ENCODE measurements at regions not wholly inside any gene's neighbourhood (a gene's known extent, or its start where the extent isn't known, plus 50 kb on each side); places are given as distances from the start of the nearest gene placed in this dataset.
"Not testable (repeated sequence)": the region's sequence is repeated elsewhere in the genome, so short reads cannot be mapped to it uniquely, and the experiment has no call there.

DNA sequence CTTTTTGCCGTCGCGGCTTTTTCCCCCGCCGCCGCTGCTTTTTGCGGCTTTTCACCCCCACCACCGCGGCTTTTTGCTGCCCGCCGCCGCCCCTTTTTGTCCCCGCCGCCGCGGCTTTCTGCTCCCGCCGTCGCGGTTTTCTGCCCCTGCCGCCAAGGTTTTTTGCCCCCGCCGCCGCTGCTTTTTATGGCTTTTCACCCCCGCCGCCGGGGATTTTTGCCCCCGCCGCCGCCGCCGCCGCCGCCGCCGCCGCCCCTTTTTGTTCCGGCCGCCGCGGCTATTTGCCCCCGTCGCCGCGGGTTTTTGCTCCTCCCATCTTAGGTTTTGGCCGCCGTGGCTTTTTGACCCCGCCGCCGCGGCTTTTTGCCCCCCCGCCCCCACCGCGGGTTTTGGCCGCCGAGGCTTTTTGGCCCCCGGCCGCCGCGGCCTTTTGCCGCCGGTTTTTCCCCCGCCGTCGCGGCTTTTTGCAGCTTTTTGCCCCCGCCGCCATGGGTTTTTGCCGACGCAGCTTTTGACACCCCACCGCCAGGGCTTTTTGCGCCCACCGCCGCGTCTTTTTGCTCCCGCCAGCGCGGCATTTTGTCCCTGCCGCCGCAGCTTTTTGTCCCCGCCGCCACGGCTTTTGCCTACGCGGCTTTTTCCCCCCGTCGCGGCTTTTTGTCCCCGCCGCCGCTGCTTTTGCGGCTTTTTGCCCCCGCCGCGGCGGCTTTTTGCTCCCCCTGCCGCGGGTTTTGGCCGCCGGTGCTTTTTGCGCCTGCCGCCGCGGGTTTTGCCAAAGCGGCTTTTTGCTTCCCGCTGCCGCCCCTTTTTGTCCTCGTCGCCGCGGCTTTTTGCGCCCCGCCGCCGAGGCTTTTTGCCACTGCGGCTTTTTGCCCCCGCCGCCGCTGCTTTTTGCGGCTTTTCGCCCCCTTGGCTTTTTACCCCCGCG lies 519.4 kb upstream of the WSB1 start:
- TF ChIP-seq, protein P1, sequence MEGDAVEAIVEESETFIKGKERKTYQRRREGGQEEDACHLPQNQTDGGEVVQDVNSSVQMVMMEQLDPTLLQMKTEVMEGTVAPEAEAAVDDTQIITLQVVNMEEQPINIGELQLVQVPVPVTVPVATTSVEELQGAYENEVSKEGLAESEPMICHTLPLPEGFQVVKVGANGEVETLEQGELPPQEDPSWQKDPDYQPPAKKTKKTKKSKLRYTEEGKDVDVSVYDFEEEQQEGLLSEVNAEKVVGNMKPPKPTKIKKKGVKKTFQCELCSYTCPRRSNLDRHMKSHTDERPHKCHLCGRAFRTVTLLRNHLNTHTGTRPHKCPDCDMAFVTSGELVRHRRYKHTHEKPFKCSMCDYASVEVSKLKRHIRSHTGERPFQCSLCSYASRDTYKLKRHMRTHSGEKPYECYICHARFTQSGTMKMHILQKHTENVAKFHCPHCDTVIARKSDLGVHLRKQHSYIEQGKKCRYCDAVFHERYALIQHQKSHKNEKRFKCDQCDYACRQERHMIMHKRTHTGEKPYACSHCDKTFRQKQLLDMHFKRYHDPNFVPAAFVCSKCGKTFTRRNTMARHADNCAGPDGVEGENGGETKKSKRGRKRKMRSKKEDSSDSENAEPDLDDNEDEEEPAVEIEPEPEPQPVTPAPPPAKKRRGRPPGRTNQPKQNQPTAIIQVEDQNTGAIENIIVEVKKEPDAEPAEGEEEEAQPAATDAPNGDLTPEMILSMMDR (conservative IDR thresholded peaks at IDR 0.05; ENCODE audit: low read length) = no peak
- no peak for DNase-seq (ENCODE audit: low read depth)
- H3K4me3 ChIP-seq (ENCODE audit: low read length) = no peak overlapping the region

DNA sequence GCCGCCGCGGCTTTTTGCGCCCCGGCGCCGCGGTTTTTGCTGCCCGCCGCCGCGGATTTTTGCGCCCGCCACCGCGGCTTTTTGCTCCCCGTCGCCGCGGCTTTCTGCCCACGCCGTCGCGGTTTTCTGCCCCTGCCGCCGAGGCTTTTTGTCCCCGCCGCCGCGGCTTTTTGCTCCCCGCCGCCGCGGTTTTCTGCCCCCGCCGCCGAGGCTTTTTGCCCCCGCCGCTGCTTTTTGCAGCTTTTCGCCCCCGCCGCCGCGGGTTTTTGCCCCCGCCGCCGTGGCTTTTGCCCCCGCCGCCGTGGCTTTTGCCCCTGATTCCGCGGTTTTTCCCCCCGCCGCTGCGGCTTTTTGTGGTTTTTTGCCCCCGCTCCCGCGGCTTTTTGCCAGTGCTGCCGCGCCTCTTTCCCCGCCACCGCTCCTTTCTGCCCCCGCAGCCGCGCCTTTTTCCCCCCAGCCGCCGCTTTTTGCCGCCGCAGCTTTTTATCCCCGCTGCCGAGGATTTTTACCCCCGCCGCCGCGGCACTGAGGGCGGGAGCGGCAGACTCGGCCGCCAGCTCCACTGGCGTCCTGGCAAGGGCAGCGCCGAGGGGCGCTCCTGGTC lies 518.6 kb upstream of the WSB1 start:
- no peak overlapping the region for H3K4me3 ChIP-seq (ENCODE audit: low read length)
- no peak for DNase-seq (ENCODE audit: low read depth)
- TF ChIP-seq, protein P1 (conservative IDR thresholded peaks at IDR 0.05; ENCODE audit: low read length) = no peak

DNA sequence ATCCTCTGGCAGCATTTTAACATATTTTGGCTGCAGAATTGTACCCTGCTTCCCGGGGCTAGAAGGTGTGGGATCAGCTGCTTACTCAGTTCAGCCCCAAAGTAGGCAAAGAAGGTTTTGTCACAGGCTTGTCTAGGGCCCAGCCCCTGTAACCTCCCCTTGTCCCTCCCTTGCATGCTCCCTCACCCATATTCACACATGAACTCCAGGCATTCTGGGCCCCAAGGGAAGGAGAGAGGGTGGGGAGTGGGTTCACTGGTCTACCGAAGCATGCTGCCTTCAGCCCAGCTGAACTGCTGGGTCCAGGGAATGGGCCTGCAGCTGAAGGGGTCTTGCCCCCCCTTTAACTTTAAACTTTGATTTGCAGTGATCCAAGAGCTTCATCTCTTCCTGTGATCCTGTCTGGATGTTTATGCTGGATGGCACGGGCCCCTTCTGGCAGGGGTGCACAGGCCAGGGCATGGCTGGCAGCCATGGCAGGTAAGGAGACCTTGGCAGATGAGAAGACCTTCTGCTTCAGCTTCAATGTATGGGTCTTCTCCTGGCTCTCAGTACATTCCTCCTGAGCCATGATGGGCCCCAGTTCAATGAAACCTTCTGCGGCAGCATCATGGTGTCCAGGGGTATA lies 513.6 kb upstream of the WSB1 start:
- not testable (repeated sequence) for DNase-seq (ENCODE audit: low read depth)

DNA sequence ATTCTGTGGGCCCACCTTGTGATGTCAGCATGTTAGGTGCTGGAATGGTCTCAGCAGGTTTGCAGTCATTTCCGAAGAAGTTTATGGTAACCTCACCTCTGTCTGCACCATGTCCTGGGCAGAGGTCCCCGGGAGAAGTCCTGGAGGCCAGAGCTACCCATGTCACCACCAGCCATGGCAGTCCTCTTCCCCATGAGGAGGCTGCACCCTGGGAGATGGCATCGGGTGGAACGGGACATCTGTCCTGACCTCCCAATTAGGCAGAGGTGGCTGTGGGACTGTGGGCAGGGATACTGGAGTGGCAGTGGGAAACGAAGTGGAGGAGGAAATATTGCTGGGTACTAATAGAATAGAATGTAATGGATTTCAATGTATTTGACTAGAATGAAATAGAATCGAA lies 511.8 kb upstream of the WSB1 start:
- no peak for DNase-seq (ENCODE audit: low read depth)
- H3K4me3 ChIP-seq (ENCODE audit: low read length) = no peak overlapping the region
- TF ChIP-seq, protein P1 (conservative IDR thresholded peaks at IDR 0.05; ENCODE audit: low read length) = no peak

More for the DNA sequence above, 513.6 kb upstream of the WSB1 start:
- not testable (repeated sequence) for H3K4me3 ChIP-seq (ENCODE audit: low read length)

DNA sequence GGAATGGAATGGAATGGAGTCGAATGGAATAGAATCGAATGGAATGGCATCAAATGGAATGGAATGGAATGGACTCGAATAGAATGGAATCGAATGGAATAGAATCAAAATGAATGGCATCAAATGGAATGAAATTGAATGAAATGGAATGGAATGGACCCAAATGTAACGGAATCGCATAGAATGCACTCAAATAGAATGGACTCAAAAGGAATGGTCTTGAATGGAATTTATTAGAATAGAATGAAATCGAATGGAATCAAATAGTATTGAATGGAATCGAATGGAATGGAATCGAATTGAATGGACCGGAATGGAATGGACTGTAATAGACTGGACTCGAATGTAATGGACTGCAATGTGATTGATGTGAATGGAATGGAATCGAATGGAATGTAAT lies 501.4 kb upstream of the WSB1 start:
- peak; percentile 9 for DNase-seq (ENCODE audit: low read depth)
- TF ChIP-seq, protein P1 (conservative IDR thresholded peaks at IDR 0.05; ENCODE audit: low read length) = no peak
- no peak overlapping the region for H3K4me3 ChIP-seq (ENCODE audit: low read length)

DNA sequence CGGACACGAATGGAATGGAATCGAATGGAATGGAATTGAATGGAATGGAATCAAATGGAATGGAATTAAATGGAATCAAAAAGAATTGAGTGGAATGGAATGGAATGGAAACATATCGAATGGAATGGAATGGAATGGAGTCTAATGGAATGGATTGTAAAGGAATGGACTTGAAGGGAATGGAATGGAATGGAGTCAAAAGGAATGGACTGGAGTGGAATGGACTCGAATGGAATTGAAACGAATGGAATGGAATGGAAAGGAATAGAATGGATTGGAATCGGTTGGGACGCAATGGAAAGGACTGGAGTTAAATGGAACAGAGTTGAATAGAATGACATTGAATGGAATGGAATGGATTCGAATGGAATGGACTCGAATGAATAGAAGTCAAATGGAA lies 486.9 kb upstream of the WSB1 start:
- no peak overlapping the region for H3K4me3 ChIP-seq (ENCODE audit: low read length)
- no peak for DNase-seq (ENCODE audit: low read depth)
- TF ChIP-seq, protein P1 (conservative IDR thresholded peaks at IDR 0.05; ENCODE audit: low read length) = no peak

DNA sequence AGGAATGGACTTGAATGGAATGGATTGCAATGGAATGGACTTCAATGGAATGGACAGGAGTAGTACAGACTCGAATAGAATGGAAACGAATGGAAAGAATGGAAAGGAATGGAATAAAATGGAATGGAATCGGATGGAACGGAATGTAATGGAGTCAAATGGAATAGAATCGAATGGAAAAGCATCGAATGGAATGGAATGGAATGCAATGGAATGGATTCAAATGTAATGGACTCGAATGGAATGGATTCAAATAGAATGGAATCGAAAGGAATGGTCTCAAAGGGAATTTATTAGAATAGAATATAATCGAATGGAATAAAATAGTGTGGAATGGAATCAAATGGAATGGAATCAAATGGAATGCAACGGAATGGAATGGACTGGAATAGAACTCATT lies 484.9 kb upstream of the WSB1 start:
- DNase-seq (ENCODE audit: low read depth) = peak; percentile 23
- H3K4me3 ChIP-seq (ENCODE audit: low read length) = no peak overlapping the region
- TF ChIP-seq, protein P1 (conservative IDR thresholded peaks at IDR 0.05; ENCODE audit: low read length) = no peak
